GM21619 (cell line): ENCODE measurements at regions not wholly inside any gene's neighbourhood (a gene's known extent, or its start where the extent isn't known, plus 50 kb on each side); places are given as distances from the start of the nearest gene placed in this dataset.

Experiments used
- ATAC-seq: cut with Tn5 transposase; IDR thresholded peaks from one replicate; pipeline ENCODE4 v1.9.1; 2021; ENCODE audit not compliant: unreplicated experiment

- ATAC-seq: no peak
Observed at GRCh38 chr6:156575361-156575760, 201.8 kb upstream of the ARID1B start.

- ATAC-seq: no peak
Observed at GRCh38 chr6:156564807-156565149, 212.4 kb upstream of the ARID1B start.

GRCh38 chr6:156564127-156564806, 212.9 kb upstream of the ARID1B start:
- peak; percentile 96 for ATAC-seq

GRCh38 chr6:156563714-156564113, 213.5 kb upstream of the ARID1B start:
- ATAC-seq: no peak

GRCh38 chr6:156562636-156563035, 214.5 kb upstream of the ARID1B start:
- no peak for ATAC-seq

GRCh38 chr6:156562019-156562418, 215.2 kb upstream of the ARID1B start:
- ATAC-seq: no peak

- ATAC-seq: no peak
Observed at GRCh38 chr6:156560476-156560875, 216.7 kb upstream of the ARID1B start.

GRCh38 chr6:156559162-156559690, 218.0 kb upstream of the ARID1B start:
- ATAC-seq: no peak

GRCh38 chr6:156557911-156558259, 219.3 kb upstream of the ARID1B start:
- ATAC-seq: no peak

- ATAC-seq: no peak
Observed at GRCh38 chr6:156557251-156557910, 219.8 kb upstream of the ARID1B start.

- ATAC-seq: no peak
Observed at GRCh38 chr6:156556811-156557210, 220.4 kb upstream of the ARID1B start.

GRCh38 chr6:156555116-156555515, 222.1 kb upstream of the ARID1B start:
- ATAC-seq: no peak

GRCh38 chr6:156554160-156554559, 223.0 kb upstream of the ARID1B start:
- no peak for ATAC-seq

GRCh38 chr6:156552849-156553248, 224.3 kb upstream of the ARID1B start:
- ATAC-seq: no peak

- no peak for ATAC-seq
Observed at GRCh38 chr6:156550949-156551348, 226.2 kb upstream of the ARID1B start.

- no peak for ATAC-seq
Observed at GRCh38 chr6:156545931-156546330, 231.2 kb upstream of the ARID1B start.

- no peak for ATAC-seq
Observed at GRCh38 chr6:156545021-156545420, 232.2 kb upstream of the ARID1B start.

GRCh38 chr6:156544046-156544445, 233.1 kb upstream of the ARID1B start:
- ATAC-seq: no peak

GRCh38 chr6:156543431-156543830, 233.7 kb upstream of the ARID1B start:
- no peak for ATAC-seq

- no peak for ATAC-seq
Observed at GRCh38 chr6:156538875-156539660, 238.1 kb upstream of the ARID1B start.

GRCh38 chr6:156534594-156534993, 242.6 kb upstream of the ARID1B start:
- no peak for ATAC-seq
